Suprapubic skin (tissue), 4 donors: ENCODE measurements at regions not wholly inside any gene's neighbourhood (a gene's known extent, or its start where the extent isn't known, plus 50 kb on each side); places are given as distances from the start of the nearest gene placed in this dataset.

ENCODE experiments used
- DNase-seq, 2 donors: peaks; one replicate each; pipeline ENCODE4 v3.0.0-alpha.2; 2019; ENCODE audit warnings: low spot score in 2 of 2
- H3K27ac ChIP-seq: fragments of 200-600 bp; sonication (generic); one replicate; pipeline ENCODE4 v1.5.1; 2019
- H3K27me3 ChIP-seq: fragments of 200-600 bp; sonication (generic); one replicate; pipeline ENCODE4 v1.5.1; 2019
- H3K36me3 ChIP-seq: fragments of 200-600 bp; sonication (generic); one replicate; pipeline ENCODE4 v1.5.1; 2019
- H3K4me1 ChIP-seq: fragments of 200-600 bp; sonication (generic); one replicate; pipeline ENCODE4 v1.5.1; 2019
- H3K4me3 ChIP-seq: fragments of 200-600 bp; sonication (generic); one replicate; pipeline ENCODE4 v1.5.1; 2019; ENCODE audit warnings: mild to moderate bottlenecking
- H3K9me3 ChIP-seq: fragments of 200-600 bp; sonication (generic); one replicate; pipeline ENCODE4 v1.5.1; 2019
- EP300 ChIP-seq: sonication (generic); formaldehyde crosslinking; IDR thresholded peaks from one replicate; pipeline ENCODE4 v1.6.1; 2017; ENCODE audit warnings: antibody characterized with exemption
- POLR2A ChIP-seq, 2 donors: fragments of 450-650 bp; IDR thresholded peaks; one replicate each; pipeline ENCODE4 v1.6.1; 2017; ENCODE audit warnings: antibody characterized with exemption in 2 of 2, mild to moderate bottlenecking in 2 of 2, moderate library complexity in 2 of 2
- POLR2AphosphoS5 ChIP-seq, 3 donors: sonication (generic); formaldehyde crosslinking; IDR thresholded peaks; one replicate each; pipeline ENCODE4 v1.6.1; 2017; ENCODE audit warnings: antibody characterized with exemption in 3 of 3
- WGBS: methylation state at CpG from one replicate; pipeline ENCODE4 v1.1.5; 2018; 5-methylcytosine and 5-hydroxymethylcytosine counted together
- TF ChIP-seq, protein P1 (sequence below), 2 donors: fragments of 200-600 bp in 1 of 2; fragments of 450-650 bp in 1 of 2; sonication (generic) in 1 of 2; IDR thresholded peaks; one replicate each; pipeline ENCODE4 v1.5.1; 2016 to 2019; ENCODE audit warnings: antibody characterized with exemption in 2 of 2, mild to moderate bottlenecking in 1 of 2, moderate library complexity in 1 of 2

DNA sequence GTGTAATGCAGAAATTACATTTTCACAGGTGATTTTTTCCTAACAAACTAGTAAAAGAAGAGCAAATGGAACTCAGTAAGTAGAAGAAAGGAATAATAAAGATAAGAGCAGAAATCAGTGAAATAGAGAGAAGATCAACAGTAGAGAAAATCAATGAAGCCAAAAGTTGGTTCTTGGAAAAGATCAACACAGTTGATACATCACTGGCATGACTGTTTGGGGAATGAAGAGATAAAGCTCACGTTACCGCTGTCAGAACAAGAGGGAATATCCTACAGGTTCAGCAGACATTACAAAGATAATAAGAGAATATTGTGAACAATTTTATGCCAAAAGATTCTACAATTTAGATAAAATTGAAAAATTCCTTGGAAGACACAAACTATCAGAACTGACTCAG, 146.4 kb downstream of the ACTR3B start:
- H3K27me3 ChIP-seq = peaks cover 5% of the 10 kb centered on the region
- no peak overlapping the region for H3K27ac ChIP-seq
- DNase-seq = no peak
- TF ChIP-seq, protein P1, sequence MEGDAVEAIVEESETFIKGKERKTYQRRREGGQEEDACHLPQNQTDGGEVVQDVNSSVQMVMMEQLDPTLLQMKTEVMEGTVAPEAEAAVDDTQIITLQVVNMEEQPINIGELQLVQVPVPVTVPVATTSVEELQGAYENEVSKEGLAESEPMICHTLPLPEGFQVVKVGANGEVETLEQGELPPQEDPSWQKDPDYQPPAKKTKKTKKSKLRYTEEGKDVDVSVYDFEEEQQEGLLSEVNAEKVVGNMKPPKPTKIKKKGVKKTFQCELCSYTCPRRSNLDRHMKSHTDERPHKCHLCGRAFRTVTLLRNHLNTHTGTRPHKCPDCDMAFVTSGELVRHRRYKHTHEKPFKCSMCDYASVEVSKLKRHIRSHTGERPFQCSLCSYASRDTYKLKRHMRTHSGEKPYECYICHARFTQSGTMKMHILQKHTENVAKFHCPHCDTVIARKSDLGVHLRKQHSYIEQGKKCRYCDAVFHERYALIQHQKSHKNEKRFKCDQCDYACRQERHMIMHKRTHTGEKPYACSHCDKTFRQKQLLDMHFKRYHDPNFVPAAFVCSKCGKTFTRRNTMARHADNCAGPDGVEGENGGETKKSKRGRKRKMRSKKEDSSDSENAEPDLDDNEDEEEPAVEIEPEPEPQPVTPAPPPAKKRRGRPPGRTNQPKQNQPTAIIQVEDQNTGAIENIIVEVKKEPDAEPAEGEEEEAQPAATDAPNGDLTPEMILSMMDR (IDR thresholded peaks at IDR 0.05) = no peak
- TF ChIP-seq EP300 = no peak
- no peak for TF ChIP-seq POLR2A (IDR thresholded peaks at IDR 0.05)
- TF ChIP-seq POLR2AphosphoS5 (IDR thresholded peaks at IDR 0.05) = no peak
- no peaks in the 10 kb centered on the region for H3K4me1 ChIP-seq
- 93% methylated on average over 2 of the region's 2 CpGs for WGBS
- no peak overlapping the region for H3K4me3 ChIP-seq
- no peaks in the 10 kb centered on the region for H3K36me3 ChIP-seq
- no peaks in the 10 kb centered on the region for H3K9me3 ChIP-seq

DNA sequence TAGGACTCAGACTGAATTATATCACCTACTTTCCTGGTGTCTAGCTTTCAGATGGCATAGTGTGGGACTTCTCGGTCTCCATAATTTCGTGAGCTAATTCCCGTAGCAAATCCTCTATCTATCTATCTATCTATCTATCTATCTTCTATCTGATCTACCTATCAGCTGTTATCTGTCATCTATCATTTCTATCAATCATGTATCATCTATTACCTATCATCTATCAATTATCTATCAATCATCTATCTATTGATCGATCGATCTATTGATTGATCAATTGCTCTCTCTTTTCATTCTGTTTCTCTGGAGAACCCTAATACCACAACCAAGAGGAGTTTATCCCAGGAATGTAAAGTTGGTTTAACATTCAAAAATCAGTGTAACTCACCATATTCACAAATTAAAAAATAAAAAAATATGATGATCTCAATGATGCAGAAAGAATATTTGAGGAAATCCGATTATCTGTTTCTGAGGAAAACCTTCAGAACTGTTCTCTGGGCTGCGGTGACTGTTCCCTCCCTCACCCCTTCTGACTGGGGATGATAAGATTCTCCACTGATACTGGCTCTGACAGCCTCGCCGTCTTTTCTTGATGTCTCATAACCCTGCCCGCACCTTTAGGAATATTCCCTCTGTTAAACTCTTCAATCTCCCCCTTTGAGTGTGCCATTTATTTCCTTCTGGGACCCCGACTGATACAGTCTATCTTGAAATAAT, 147.7 kb downstream of the ACTR3B start:
- DNase-seq = no peak
- Histone ChIP-seq H3K4me1 (no peaks in the 10 kb centered on the region), H3K36me3 (no peaks in the 10 kb centered on the region), H3K9me3 (no peaks in the 10 kb centered on the region), H3K27me3 (peaks cover 5% of the 10 kb centered on the region), H3K4me3 (no peak overlapping the region), H3K27ac (no peak overlapping the region)
- TF ChIP-seq EP300 (no peak), POLR2AphosphoS5 (IDR thresholded peaks at IDR 0.05) (no peak), POLR2A (IDR thresholded peaks at IDR 0.05) (no peak)
- TF ChIP-seq, protein P1 (IDR thresholded peaks at IDR 0.05) = no peak
- WGBS = 93% methylated on average over 11 of the region's 11 CpGs

DNA sequence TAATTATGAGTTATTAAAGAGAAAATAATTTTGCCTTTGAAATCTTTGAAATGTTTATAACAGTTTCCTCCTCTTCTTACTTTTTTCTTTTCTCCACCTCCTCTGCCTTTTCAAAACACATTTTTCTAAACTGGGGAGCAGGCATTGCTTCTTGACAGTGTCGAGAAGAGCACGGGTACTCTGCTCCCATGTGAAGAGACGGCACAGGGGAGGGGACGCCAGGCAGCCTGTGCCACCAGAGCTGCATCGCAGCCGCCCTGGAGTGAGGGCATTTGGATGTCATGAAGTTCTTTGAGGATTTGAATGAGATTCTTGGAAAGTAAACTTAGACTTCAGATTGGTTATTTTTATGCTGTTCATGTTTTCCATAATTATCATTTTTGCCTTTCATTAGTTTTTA, 149.7 kb downstream of the ACTR3B start:
- H3K4me1 ChIP-seq = no peaks in the 10 kb centered on the region
- H3K27me3 ChIP-seq = peaks cover 5% of the 10 kb centered on the region
- no peaks in the 10 kb centered on the region for H3K9me3 ChIP-seq
- no peak overlapping the region for H3K4me3 ChIP-seq
- no peak overlapping the region for H3K27ac ChIP-seq
- WGBS = 67% methylated on average over 6 of the region's 6 CpGs
- H3K36me3 ChIP-seq = no peaks in the 10 kb centered on the region
- TF ChIP-seq POLR2AphosphoS5 (IDR thresholded peaks at IDR 0.05) (no peak), EP300 (no peak), POLR2A (IDR thresholded peaks at IDR 0.05) (no peak)
- TF ChIP-seq, protein P1 (IDR thresholded peaks at IDR 0.05) = no peak
- DNase-seq = no peak

DNA sequence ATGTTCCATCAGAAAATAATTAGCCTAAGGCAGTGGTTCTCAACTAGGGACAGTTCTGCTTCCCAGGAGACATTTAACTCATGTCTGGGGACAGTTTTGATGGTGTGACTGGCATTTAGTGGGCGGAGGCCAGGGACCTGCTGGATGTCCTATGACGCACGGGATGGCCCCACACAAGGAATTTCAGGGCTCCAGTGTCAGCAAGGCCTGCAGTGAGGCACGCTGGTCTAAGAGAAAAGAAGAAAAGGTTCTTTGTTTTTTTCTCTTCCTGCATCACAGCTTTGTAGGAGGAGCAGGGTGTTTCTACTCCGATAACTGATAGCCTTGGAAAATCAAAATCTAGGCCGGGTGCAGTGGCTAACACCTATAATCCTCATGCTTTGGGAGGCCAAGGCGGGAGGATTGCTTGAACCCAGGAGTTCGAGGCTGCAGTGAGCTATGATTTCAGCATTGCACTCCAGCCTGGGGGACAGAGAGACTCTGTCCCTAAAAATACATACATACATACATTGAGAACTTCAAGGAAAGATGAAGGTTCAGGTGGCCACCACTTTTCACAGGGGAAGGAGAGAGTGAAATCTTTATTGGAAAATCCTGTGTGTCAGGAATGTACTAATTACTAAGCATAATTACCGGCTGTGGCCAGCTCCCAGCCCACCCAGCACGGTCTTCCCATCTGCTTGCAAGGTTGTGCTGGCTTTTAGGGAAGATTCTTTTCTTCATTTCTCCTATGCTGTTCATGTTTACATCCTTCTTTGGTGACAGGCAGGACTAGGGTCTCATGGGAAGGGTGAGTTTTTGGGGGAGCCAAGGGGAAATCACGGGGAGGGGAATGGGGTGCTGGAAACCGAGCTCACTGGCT, 150.4 kb downstream of the ACTR3B start:
- no peaks in the 10 kb centered on the region for H3K36me3 ChIP-seq
- H3K4me1 ChIP-seq = no peaks in the 10 kb centered on the region
- no peak overlapping the region for H3K27ac ChIP-seq
- TF ChIP-seq, protein P1 (IDR thresholded peaks at IDR 0.05) = no peak
- TF ChIP-seq EP300 = no peak
- TF ChIP-seq POLR2A (IDR thresholded peaks at IDR 0.05) = no peak
- no peak for TF ChIP-seq POLR2AphosphoS5 (IDR thresholded peaks at IDR 0.05)
- 70% methylated on average over 12 of the region's 12 CpGs for WGBS
- DNase-seq = peak in 1 of 2 donors; percentile 41
- peaks cover 5% of the 10 kb centered on the region for H3K27me3 ChIP-seq
- H3K9me3 ChIP-seq = no peaks in the 10 kb centered on the region
- H3K4me3 ChIP-seq = no peak overlapping the region
